Lower lobe of right lung (tissue), 2 donors: ENCODE measurements at regions not wholly inside any gene's neighbourhood (a gene's known extent, or its start where the extent isn't known, plus 50 kb on each side); places are given as distances from the start of the nearest gene placed in this dataset.

Experiments
- ATAC-seq, 2 donors: fragments of 200-7000 bp; cut with Tn5 transposase; one replicate each; pipeline ENCODE4 v1.9.1; 2020 to 2022; ENCODE audit warnings: mild to moderate bottlenecking in 2 of 2, moderate library complexity in 2 of 2
- DNase-seq: peaks from one replicate; pipeline ENCODE4 v3.0.0-alpha.2; 2020
- H3K27ac ChIP-seq: fragments of 200-600 bp; one replicate; pipeline ENCODE4 v1.8.0; 2022
- H3K27me3 ChIP-seq: fragments of 200-600 bp; one replicate; pipeline ENCODE4 v1.8.0; 2022; ENCODE audit warnings: low read depth
- H3K36me3 ChIP-seq: fragments of 200-600 bp; one replicate; pipeline ENCODE4 v1.8.0; 2022; ENCODE audit warnings: mild to moderate bottlenecking
- H3K4me1 ChIP-seq: fragments of 200-600 bp; one replicate; pipeline ENCODE4 v1.8.0; 2022
- H3K4me3 ChIP-seq: fragments of 200-600 bp; one replicate; pipeline ENCODE4 v1.8.0; 2022; ENCODE audit warnings: mild to moderate bottlenecking
- H3K9me3 ChIP-seq: fragments of 200-600 bp; one replicate; pipeline ENCODE4 v1.8.0; 2022
- CTCF ChIP-seq: fragments of 200-600 bp; IDR thresholded peaks from one replicate; pipeline ENCODE4 v1.8.0; 2022; ENCODE audit warnings: antibody characterized with exemption, mild to moderate bottlenecking
- intact Hi-C: fragments of 100-400 bp; cut with DNase I; formaldehyde crosslinking; loops from one replicate; pipeline ENCODE4 v1.11.0; 2022
- donor health status: DM: no; HTN: yes; CAD: no; lungs with severe emphysema.

DNA sequence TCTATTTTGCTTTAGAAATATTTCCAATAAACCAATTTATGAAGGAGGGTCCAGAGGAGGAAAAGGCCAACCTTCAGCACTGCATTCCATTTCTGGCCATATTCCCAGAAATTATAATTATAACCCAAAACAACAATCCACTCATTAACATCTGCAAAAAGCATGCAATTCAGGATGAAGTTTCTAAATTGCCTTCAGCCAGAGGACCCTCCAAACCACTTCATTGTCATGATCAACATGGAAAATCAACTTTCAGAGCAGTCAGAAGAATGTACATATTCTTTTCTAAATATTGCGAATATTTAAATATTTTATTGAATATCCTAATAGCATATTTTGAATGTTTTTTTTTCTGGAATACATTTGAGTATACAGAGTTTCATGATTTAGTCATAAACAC is 332.6 kb upstream of the TMEM132C start:
- H3K4me3 ChIP-seq = no peak overlapping the region
- no peaks in the 10 kb centered on the region for H3K27me3 ChIP-seq
- DNase-seq (no peak), ATAC-seq (no peak)
- H3K27ac ChIP-seq = no peak overlapping the region
- H3K4me1 ChIP-seq = no peaks in the 10 kb centered on the region
- no peaks in the 10 kb centered on the region for H3K36me3 ChIP-seq
- no peak for TF ChIP-seq CTCF
- H3K9me3 ChIP-seq = no peaks in the 10 kb centered on the region
- intact Hi-C loops = no loop called here

- DNase-seq (no peak), ATAC-seq (no peak)
- Histone ChIP-seq H3K9me3 (no peaks in the 10 kb centered on the region), H3K27ac (no peak overlapping the region), H3K36me3 (no peaks in the 10 kb centered on the region), H3K4me1 (no peaks in the 10 kb centered on the region), H3K4me3 (no peak overlapping the region), H3K27me3 (no peaks in the 10 kb centered on the region)
- intact Hi-C loops = no loop called here
- TF ChIP-seq CTCF = no peak
Measured at GRCh38 chr12:127936463-127936862, 330.5 kb upstream of the TMEM132C start.

GRCh38 chr12:127941332-127941731 is 325.6 kb upstream of the TMEM132C start:
- H3K36me3 ChIP-seq = no peaks in the 10 kb centered on the region
- H3K4me1 ChIP-seq = no peaks in the 10 kb centered on the region
- no peaks in the 10 kb centered on the region for H3K9me3 ChIP-seq
- DNase-seq (no peak), ATAC-seq (no peak)
- no peak for TF ChIP-seq CTCF
- H3K4me3 ChIP-seq = no peak overlapping the region
- no peaks in the 10 kb centered on the region for H3K27me3 ChIP-seq
- intact Hi-C loops = no loop called here
- H3K27ac ChIP-seq = no peak overlapping the region

DNA sequence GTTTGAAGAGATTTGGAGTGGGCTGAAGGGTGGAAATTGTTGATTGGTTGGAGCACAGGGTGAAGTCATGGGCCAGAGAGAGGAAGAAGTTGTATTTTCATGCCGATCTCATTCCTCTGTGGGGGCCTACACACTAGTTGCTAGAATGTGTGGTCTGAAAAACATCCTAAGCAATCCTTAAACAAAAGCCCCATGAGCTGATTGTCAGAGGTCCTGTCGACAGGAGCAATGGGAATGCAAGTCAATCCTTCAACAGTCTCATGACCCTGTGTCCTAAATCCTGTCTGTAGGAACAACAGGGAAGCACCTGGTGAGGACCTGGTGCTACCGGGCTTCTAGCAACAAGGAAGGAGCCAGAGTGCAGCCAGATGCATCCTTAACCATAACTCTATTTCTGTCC is 324.0 kb upstream of the TMEM132C start:
- H3K9me3 ChIP-seq = no peaks in the 10 kb centered on the region
- no peak for DNase-seq
- H3K36me3 ChIP-seq = no peaks in the 10 kb centered on the region
- no peaks in the 10 kb centered on the region for H3K27me3 ChIP-seq
- no peak for TF ChIP-seq CTCF
- no peak overlapping the region for H3K4me3 ChIP-seq
- intact Hi-C loops = no loop called here
- no peak for ATAC-seq
- no peak overlapping the region for H3K27ac ChIP-seq
- no peaks in the 10 kb centered on the region for H3K4me1 ChIP-seq

DNA sequence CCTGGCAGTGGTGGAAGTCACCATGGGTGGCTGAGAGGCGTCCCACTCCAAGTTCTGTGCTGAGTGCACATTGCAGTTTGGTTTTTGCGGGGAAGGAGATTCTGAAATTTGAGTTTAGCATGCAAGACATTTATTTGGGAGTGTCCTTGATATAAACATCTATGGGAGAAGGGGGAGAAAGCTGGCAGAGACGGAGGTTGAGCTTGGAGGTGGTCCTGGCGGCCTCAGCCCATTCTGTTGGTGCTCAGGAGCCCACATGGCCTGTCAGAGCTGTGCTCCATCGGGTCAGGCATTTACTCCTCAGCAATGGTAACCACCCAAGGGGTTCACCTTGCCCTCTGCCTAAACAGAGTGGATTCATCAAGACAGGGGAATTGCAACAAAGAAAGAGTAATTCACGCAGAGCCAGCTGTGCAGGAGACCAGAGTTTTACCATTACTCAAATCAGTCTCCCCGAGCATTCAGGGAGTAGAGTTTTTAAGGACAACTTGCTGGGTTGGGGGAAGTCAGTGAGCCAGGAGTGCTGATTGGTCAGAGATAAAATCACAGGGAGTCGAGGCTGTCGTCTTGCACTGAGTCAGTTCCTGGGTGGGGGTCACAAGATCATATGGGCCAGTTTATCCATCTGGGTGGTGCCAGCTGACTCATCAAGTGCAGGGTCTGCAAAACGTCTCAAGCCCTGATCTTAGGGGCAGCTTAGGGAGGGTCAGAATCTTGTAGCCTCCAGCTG is 323.3 kb upstream of the TMEM132C start:
- H3K4me1 ChIP-seq = no peaks in the 10 kb centered on the region
- no peaks in the 10 kb centered on the region for H3K36me3 ChIP-seq
- no peak for DNase-seq
- no peaks in the 10 kb centered on the region for H3K9me3 ChIP-seq
- no peak overlapping the region for H3K4me3 ChIP-seq
- no peaks in the 10 kb centered on the region for H3K27me3 ChIP-seq
- no peak for TF ChIP-seq CTCF
- intact Hi-C loops = no loop called here
- H3K27ac ChIP-seq = no peak overlapping the region
- no peak for ATAC-seq
